Fibroblast of the aortic adventitia (primary cell): ENCODE measurements at regions not wholly inside any gene's neighbourhood (a gene's known extent, or its start where the extent isn't known, plus 50 kb on each side); places are given as distances from the start of the nearest gene placed in this dataset.

ENCODE experiments used
- DNase-seq: peaks from one replicate; pipeline ENCODE4 v3.0.0-alpha.2; 2010; ENCODE audit warnings: low read depth
- H3K4me3 ChIP-seq: 2 replicates; pipeline ENCODE4 v1.5.1; 2011; ENCODE audit warnings: low read depth, mild to moderate bottlenecking, control low read depth, low read length, moderate library complexity
- TF ChIP-seq, protein P1 (sequence below): IDR thresholded peaks from 2 replicates; pipeline ENCODE4 v1.5.1; 2011; ENCODE audit warnings: mild to moderate bottlenecking, low read length, control low read depth, inconsistent platforms; ENCODE audit not compliant: insufficient read depth

DNA sequence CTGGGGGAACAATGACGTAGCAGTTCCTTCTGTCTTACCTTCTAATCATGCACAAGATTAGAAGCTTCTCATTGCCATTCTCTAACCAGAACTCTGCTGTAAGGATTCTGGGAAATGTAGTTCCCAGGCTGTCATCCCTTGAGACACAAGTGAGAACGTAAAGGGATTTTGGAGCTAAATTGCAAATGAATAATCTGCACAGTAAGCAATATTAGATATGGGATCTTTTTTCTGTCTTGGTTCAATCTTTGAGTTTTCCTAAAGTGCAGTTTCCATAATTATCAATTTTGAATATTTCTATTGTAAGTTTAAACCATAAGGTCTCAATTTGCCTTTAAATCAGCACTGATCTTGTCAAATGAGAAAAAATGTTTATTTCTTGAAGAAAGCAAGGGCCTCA, 189.7 kb upstream of the PLPPR1 start:
- no peak for DNase-seq
- TF ChIP-seq, protein P1, sequence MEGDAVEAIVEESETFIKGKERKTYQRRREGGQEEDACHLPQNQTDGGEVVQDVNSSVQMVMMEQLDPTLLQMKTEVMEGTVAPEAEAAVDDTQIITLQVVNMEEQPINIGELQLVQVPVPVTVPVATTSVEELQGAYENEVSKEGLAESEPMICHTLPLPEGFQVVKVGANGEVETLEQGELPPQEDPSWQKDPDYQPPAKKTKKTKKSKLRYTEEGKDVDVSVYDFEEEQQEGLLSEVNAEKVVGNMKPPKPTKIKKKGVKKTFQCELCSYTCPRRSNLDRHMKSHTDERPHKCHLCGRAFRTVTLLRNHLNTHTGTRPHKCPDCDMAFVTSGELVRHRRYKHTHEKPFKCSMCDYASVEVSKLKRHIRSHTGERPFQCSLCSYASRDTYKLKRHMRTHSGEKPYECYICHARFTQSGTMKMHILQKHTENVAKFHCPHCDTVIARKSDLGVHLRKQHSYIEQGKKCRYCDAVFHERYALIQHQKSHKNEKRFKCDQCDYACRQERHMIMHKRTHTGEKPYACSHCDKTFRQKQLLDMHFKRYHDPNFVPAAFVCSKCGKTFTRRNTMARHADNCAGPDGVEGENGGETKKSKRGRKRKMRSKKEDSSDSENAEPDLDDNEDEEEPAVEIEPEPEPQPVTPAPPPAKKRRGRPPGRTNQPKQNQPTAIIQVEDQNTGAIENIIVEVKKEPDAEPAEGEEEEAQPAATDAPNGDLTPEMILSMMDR: no peak
- H3K4me3 ChIP-seq: no peak overlapping the region

DNA sequence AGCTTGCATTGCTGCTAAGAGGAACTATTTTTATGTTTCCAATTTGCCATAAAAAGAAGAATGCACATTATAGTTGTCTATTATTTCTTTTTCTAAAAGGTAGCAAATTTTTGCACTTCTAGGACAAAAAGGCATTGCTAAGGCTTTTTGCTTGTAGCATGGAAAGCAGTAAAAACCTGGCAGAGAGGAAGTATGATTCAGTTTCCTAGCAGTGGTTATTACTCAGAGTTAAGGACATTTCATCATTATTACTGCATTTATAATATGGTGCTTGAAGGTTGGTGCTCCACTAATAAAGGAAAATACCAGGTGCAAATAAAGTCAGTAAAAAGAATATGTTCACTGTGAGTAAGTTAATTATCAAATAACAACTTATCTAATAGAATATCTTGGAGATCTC, 179.8 kb upstream of the PLPPR1 start:
- no peak overlapping the region for H3K4me3 ChIP-seq
- TF ChIP-seq, protein P1: no peak
- DNase-seq: no peak

DNA sequence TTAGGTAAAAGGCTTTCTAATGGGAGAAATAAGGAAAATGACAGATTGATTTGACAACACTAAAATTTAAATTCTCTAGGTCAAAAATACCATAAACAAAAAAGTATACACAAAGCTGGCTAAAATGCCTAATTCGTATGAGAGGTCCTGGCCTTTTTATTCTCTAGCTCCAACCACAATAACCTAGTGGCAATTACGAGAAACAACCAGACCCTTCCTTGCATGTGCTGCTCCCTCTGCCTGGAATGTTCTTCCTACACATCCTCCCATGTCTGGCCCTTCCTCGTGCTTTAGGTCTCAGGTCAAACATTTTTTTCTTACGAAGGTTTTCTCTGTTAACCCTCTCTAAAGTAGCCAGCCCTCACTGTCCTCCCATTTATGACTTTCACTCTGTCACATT, 176.4 kb upstream of the PLPPR1 start:
- no peak overlapping the region for H3K4me3 ChIP-seq
- TF ChIP-seq, protein P1: no peak
- DNase-seq: no peak

DNA sequence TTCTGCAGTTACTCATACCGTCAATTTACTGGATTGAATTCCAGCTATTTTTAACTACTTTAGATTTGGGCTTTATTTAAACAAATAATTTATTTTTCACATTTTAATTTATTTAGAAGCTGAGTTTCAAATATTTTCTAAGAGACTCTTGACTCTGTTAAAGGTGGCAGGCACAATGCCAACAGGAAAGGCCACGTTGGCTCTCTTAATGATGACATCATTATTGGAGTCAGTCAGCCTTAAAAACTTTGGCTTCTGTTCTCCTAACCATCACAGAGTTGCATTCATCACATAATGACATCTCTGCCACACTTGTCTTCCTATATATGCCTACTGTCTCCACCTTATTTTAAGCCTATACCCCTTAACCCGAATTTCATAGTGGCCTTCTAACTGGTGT, 172.3 kb upstream of the PLPPR1 start:
- no peak overlapping the region for H3K4me3 ChIP-seq
- DNase-seq: no peak
- TF ChIP-seq, protein P1: no peak

DNA sequence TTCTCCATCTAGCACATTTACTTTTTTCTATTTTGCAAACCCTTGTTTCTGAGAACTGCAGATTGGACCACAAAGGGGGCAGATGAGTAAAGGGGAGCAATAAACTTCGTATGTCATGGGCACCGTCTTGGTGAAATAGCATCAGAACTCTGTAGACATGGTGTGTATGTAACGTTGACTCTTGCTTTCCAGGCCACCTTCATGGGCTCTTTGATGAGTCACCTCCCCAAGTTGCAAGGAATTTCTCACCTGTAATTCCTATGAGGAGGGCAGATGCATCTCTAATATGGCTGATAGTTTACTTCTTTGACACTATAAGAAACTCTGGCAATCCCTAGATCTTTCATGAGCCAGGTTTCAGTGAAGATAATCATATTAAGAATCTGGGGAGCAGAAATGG, 163.4 kb upstream of the PLPPR1 start:
- TF ChIP-seq, protein P1: no peak
- H3K4me3 ChIP-seq: no peak overlapping the region
- DNase-seq: no peak

DNA sequence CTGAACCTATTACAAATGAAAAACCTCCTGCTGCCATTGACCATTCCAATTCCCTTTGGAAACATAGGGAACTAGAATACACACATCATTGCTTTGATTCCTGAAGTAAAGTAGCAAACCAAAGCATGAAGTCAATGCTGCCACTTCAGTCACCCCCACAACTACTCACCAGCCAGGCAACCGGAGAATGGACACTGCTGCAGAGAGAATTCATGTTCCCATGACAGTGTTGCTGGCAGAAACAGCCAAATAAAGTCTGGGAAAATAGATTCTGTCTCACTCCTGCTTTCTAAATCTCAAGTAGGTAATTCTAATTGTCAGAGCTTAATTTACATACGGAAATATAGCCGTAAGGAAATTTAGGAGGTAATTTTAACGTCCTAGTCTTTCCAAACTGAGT, 162.9 kb upstream of the PLPPR1 start:
- no peak for DNase-seq
- TF ChIP-seq, protein P1: no peak
- H3K4me3 ChIP-seq: no peak overlapping the region

DNA sequence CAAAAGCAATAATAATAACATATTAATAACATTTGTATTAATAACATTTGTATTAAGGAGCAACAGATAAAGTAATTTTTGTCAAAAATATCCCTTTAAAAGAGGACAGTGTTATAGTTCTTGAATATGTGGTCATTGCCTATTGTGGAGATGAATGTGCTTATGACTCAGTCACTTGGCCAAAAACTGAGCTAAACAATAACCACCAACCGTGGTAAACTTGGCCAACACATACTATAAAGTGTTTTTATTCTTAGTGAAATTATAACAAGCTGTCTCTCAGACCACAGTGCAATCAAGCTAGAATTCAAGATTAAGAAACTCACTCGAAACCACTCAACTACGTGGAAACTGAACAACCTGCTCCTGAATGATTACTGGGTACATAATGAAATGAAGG, 159.2 kb upstream of the PLPPR1 start:
- no peak overlapping the region for H3K4me3 ChIP-seq
- TF ChIP-seq, protein P1: no peak
- DNase-seq: no peak
